ENCODE measurements at regions not wholly inside any gene's neighbourhood (a gene's known extent, or its start where the extent isn't known, plus 50 kb on each side); places are given as distances from the start of the nearest gene placed in this dataset.
"Not testable (repeated sequence)": the region's sequence is repeated elsewhere in the genome, so short reads cannot be mapped to it uniquely, and the experiment has no call there.

DNA sequence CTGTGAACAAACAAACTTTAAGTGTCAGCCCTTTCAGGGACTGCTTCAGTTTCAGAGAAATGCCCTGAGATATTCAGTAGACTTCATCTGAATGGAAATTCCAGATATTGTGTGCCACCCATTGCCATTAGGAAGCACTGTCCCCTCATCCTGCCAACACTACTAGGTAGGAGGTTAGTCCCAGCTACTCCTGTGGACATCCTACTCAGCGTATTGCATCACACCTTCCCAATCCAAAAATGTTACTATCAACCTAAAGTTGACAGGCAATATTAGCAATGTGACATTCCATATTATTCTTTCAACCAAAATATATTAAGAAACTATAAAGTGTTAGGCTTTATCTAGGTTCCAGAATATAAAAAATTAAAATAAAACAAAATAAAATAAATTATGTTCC lies 552.0 kb upstream of the ST8SIA4 start:
- Histone ChIP-seq H3K4me3 (no peak overlapping the region), H3K36me3 (replicated peaks in 1 of 2) (no peaks in the 10 kb centered on the region), H3K9me3 (replicated peaks in 1 of 3) (no peaks in the 10 kb centered on the region), H3K4me1 (replicated peaks in 1 of 2) (no peaks in the 10 kb centered on the region), H3K27me3 (no peaks in the 10 kb centered on the region), H3K27ac (no peak overlapping the region)
- intact Hi-C loops (cut with DNase I): no loop called here
- no peak for DNase-seq
- WGBS, 4 donors: 90 to 93% (median 91%) methylated on average over 1 of the region's 1 CpG
- TF ChIP-seq, protein P1, sequence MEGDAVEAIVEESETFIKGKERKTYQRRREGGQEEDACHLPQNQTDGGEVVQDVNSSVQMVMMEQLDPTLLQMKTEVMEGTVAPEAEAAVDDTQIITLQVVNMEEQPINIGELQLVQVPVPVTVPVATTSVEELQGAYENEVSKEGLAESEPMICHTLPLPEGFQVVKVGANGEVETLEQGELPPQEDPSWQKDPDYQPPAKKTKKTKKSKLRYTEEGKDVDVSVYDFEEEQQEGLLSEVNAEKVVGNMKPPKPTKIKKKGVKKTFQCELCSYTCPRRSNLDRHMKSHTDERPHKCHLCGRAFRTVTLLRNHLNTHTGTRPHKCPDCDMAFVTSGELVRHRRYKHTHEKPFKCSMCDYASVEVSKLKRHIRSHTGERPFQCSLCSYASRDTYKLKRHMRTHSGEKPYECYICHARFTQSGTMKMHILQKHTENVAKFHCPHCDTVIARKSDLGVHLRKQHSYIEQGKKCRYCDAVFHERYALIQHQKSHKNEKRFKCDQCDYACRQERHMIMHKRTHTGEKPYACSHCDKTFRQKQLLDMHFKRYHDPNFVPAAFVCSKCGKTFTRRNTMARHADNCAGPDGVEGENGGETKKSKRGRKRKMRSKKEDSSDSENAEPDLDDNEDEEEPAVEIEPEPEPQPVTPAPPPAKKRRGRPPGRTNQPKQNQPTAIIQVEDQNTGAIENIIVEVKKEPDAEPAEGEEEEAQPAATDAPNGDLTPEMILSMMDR (IDR thresholded peaks at IDR 0.05): no peak
- TF ChIP-seq POLR2A (IDR thresholded peaks at IDR 0.05): no peak

DNA sequence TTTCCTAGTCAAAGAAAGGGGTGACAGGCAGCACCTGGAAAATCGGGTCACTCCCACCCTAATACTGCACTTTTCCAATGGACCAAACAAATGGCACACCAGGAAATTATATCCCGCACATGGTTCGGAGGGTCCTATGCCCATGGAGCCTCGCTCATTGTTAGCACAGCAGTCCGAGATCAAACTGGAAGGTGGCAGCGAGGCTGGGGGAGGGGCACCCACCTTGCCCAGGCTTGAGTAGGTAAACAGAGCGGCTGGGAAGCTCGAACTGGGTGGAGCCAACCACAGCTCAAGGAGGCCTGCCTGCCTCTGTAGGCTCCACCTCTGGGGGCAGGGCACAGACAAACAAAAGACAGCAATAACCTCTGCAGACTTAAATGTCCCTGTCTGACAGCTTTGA lies 539.2 kb upstream of the ST8SIA4 start:
- WGBS, 4 donors: 87 to 100% (median 90%) methylated on average over 4 to 8 of the region's 8 CpGs
- DNase-seq, H3K27me3 ChIP-seq: not testable (repeated sequence)

DNA sequence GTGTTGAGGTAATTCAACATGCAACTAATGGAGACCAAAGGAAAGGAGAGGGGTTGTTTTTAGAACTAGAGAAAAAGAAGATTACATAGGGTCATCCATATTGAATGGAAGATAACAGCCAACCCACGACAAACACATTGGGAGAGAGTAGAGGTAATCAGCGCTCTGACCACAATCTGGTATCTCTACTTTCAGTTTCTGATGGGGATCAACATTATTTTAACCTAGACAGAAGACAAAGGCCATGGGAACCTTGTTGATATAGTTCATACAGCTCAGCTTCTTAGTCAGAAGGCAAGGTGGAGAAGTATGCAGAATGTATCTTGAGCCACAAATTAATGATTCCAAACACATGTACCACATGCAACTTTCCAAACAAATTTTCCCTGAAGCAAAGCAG lies 537.1 kb upstream of the ST8SIA4 start:
- no peak for DNase-seq
- H3K4me1 ChIP-seq (replicated peaks in 1 of 2): no peaks in the 10 kb centered on the region
- no peak overlapping the region for H3K27ac ChIP-seq
- no peaks in the 10 kb centered on the region for H3K9me3 ChIP-seq (replicated peaks in 1 of 3)
- intact Hi-C loops (cut with DNase I): no loop called here
- no peak overlapping the region for H3K4me3 ChIP-seq
- no peaks in the 10 kb centered on the region for H3K36me3 ChIP-seq (replicated peaks in 1 of 2)
- no peaks in the 10 kb centered on the region for H3K27me3 ChIP-seq
- 76 to 89% (median 83%) methylated on average over 2 of the region's 2 CpGs for WGBS, 4 donors
- TF ChIP-seq, protein P1 (IDR thresholded peaks at IDR 0.05): no peak
- TF ChIP-seq POLR2A (IDR thresholded peaks at IDR 0.05): no peak

More for the DNA sequence above, 539.2 kb upstream of the ST8SIA4 start:
- H3K4me3 ChIP-seq; H3K9me3 ChIP-seq (replicated peaks in 1 of 3); H3K4me1 ChIP-seq (replicated peaks in 1 of 2); intact Hi-C loops (cut with DNase I); H3K36me3 ChIP-seq (replicated peaks in 1 of 2); H3K27ac ChIP-seq: not testable (repeated sequence)

DNA sequence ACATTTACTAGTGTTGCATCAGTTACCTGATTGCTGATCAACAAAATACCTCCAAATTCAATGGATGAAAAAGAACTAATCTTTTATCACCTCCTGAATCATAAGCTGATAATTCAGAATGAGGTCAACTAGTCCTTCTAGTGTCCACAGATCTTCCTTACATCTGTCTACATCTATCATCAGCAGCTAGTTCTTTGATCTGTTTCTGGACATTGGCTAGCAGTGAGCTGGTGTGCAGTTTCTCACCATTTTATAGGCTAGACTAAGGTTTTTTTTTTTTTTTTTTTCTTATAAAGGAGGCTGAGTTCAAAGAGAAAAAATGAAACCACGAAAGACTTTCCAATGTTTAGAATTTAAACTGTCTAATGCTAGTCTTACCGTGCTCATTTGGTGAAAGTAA lies 534.3 kb upstream of the ST8SIA4 start:
- Histone ChIP-seq H3K36me3 (replicated peaks in 1 of 2) (no peaks in the 10 kb centered on the region), H3K4me1 (replicated peaks in 1 of 2) (no peaks in the 10 kb centered on the region), H3K27me3 (no peaks in the 10 kb centered on the region), H3K27ac (no peak overlapping the region), H3K4me3 (no peak overlapping the region), H3K9me3 (replicated peaks in 1 of 3) (no peaks in the 10 kb centered on the region)
- DNase-seq: no peak
- 76 to 87% (median 79%) methylated on average over 2 of the region's 2 CpGs for WGBS, 4 donors
- intact Hi-C loops (cut with DNase I): no loop called here
- TF ChIP-seq, protein P1 (IDR thresholded peaks at IDR 0.05): no peak
- no peak for TF ChIP-seq POLR2A (IDR thresholded peaks at IDR 0.05)

DNA sequence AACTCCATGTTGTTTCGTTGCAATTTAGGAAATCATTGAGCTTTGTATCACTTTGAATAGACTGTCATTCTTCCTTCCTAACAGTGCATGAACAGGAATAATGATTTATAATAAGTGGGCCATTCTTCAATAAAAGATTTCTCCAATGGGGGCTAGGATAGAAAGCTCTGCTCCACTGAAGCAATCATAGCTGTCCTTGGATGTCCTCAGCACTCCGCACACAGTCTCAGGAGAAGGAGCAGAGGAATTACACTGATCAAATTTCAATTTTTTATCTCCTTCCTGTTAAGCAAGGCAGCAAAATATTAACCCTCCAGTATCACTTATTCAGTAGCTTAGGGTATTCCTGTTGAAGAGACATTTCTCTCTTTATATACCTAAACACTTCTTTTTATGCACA lies 532.7 kb upstream of the ST8SIA4 start:
- Histone ChIP-seq H3K27ac (no peak overlapping the region), H3K9me3 (replicated peaks in 1 of 3) (no peaks in the 10 kb centered on the region), H3K27me3 (no peaks in the 10 kb centered on the region), H3K4me3 (no peak overlapping the region), H3K36me3 (replicated peaks in 1 of 2) (no peaks in the 10 kb centered on the region), H3K4me1 (replicated peaks in 1 of 2) (no peaks in the 10 kb centered on the region)
- no peak for DNase-seq
- intact Hi-C loops (cut with DNase I): no loop called here
- WGBS, 4 donors: 36 to 40% (median 39%) methylated on average over 2 of the region's 2 CpGs
- TF ChIP-seq, protein P1 (IDR thresholded peaks at IDR 0.05): no peak
- no peak for TF ChIP-seq POLR2A (IDR thresholded peaks at IDR 0.05)

Measured in adrenal gland (tissue), 9 donors.